Lower leg skin (tissue), 4 donors: ENCODE measurements at regions not wholly inside any gene's neighbourhood (a gene's known extent, or its start where the extent isn't known, plus 50 kb on each side); places are given as distances from the start of the nearest gene placed in this dataset.

Experiments
- DNase-seq, 2 donors: peaks; one replicate each; pipeline ENCODE4 v3.0.0-alpha.2; 2019; ENCODE audit warnings: low spot score in 2 of 2
- H3K4me3 ChIP-seq: fragments of 200-600 bp; sonication (generic); 2 replicates; pipeline ENCODE4 v1.5.1; 2017; ENCODE audit warnings: mild to moderate bottlenecking, low read depth; ENCODE audit not compliant: poor library complexity, severe bottlenecking
- CTCF ChIP-seq, 3 donors: fragments of 450-650 bp; IDR thresholded peaks; one replicate each; pipeline ENCODE4 v1.5.1; 2016; ENCODE audit warnings: antibody characterized with exemption in 3 of 3, mild to moderate bottlenecking in 3 of 3, moderate library complexity in 2 of 3
- POLR2A ChIP-seq, 2 donors: fragments of 450-650 bp; IDR thresholded peaks; one replicate each; pipeline ENCODE4 v1.6.1; 2016 to 2017; ENCODE audit warnings: antibody characterized with exemption in 2 of 2, mild to moderate bottlenecking in 1 of 2, moderate library complexity in 1 of 2
- WGBS, 2 donors: methylation state at CpG; one replicate each; pipeline ENCODE4 v1.1.5; 2018; 5-methylcytosine and 5-hydroxymethylcytosine counted together
- intact Hi-C: fragments of 100-400 bp; cut with DNase I; formaldehyde crosslinking; loops from one replicate; pipeline ENCODE4 v1.15.0; 2023; ENCODE audit warnings: low total_unique reads

GRCh38 chr17:12342609-12343435 lies 322.1 kb downstream of the MAP2K4 start:
- TF ChIP-seq CTCF (IDR thresholded peaks at IDR 0.05) (no peak), POLR2A (IDR thresholded peaks at IDR 0.05) (no peak)
- WGBS, 2 donors, result 35 to 45% methylated on average over 7 of the region's 7 CpGs
- intact Hi-C loops, result no loop called here
- H3K4me3 ChIP-seq, result no peak overlapping the region
- DNase-seq, result no peak

DNA sequence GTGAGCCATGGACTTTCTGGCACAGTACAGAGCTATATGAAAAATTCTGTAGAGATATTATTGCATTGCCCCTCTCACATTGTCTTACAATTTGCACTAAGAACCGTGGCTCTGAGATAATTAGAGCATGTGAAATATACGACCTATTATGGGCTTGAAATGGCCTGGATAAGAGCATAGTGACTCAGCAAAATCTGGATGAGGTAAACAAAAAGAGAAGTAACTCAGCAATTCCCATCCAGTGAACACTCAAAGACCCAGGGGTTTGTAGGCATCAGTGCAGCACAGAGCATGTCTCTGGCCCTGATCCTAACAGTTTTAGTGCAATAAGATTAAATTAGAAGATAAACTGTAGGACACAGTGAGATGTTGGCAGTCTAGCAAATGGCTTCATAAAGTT lies 317.2 kb upstream of the MYOCD start:
- no peak for DNase-seq
- no peak for TF ChIP-seq POLR2A (IDR thresholded peaks at IDR 0.05)
- TF ChIP-seq CTCF (IDR thresholded peaks at IDR 0.05), result no peak
- WGBS, 2 donors, result 29 to 62% methylated on average over 2 of the region's 2 CpGs
- intact Hi-C loops, result no loop called here
- no peak overlapping the region for H3K4me3 ChIP-seq

DNA sequence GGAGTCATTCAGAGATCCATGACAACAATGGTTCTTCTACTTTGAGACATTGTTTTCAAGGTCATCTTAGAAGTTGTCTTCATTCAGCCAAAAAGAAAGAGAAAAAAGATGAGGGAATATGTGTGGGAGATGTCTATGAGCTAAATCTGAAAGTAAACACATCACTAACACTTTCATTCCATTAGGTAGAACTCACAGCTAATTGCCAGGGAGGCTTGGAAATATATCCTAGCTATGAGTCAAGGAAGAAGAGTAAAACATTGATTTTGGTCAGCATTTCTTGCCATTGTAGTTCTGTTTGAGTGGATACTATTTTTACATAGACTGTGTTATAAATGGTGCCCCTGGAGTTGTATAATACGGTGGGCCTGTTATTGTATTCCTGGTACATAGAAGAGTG lies 316.4 kb upstream of the MYOCD start:
- H3K4me3 ChIP-seq, result no peak overlapping the region
- 97 to 100% methylated on average over 1 of the region's 1 CpG for WGBS, 2 donors
- intact Hi-C loops, result no loop called here
- no peak for DNase-seq
- TF ChIP-seq POLR2A (IDR thresholded peaks at IDR 0.05) (no peak), CTCF (IDR thresholded peaks at IDR 0.05) (no peak)

DNA sequence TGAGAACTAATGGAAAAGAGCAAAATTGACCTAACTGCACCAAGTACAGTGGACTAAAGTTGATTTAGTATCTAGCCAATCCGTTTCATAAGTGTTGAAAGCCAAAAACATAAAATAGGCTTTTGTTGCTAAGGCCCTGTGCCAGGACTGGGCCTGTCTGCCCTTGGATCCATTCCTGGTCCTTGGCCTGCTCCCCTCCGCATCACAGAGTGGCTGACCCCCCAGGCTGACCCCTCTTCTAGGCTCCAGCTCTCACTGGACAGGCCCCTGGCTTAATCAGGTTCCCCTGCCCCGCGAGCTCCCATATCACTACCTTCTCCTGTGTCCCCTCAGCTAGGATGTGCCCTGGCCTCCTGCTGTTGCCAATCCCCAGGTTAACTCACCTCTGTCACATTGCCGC lies 313.6 kb upstream of the MYOCD start:
- 82 to 86% methylated on average over 5 of the region's 5 CpGs for WGBS, 2 donors
- intact Hi-C loops, result no loop called here
- no peak for TF ChIP-seq CTCF (IDR thresholded peaks at IDR 0.05)
- no peak for TF ChIP-seq POLR2A (IDR thresholded peaks at IDR 0.05)
- H3K4me3 ChIP-seq, result no peak overlapping the region
- no peak for DNase-seq

DNA sequence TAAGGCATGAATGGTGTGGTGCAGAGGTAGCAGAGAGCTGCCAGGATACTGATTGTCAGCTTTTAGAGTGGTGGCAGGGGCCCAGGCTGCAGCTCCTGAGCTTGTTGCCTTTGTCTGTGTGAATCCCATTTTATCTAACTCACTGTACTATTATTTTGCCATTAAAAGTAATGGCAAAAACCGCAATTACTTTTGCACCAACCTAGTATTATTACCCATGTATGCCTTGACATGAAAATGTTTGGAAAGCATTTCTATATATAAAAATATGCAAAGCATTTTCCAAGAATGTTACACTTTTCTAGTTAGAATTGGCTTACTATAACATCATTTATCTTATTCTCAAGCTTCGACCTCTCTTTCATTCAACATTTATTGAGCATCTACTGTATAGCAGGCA lies 308.1 kb upstream of the MYOCD start:
- TF ChIP-seq CTCF (IDR thresholded peaks at IDR 0.05) (no peak), POLR2A (IDR thresholded peaks at IDR 0.05) (no peak)
- no peak overlapping the region for H3K4me3 ChIP-seq
- intact Hi-C loops, result no loop called here
- no peak for DNase-seq
- WGBS, 2 donors, result 86 to 92% methylated on average over 2 of the region's 2 CpGs

DNA sequence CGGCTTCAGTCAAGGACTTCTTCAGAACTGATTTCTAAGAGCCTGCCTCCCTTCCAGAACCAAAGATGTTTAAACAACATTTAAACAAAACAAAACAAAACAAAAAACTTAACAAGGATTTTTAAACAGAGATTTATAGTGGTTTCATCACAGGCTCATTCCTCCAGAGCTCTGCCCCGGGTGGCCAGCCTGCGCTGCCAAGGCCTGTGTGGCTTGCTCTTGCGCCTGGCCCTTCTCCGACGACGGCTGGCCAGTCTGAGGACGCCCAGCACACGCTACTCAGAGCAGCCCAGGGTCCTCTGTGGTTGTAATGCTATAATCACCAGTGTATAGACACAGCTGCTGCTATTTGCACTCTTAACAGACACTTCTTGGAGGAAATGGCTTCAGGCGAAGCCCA lies 307.2 kb upstream of the MYOCD start:
- no peak for TF ChIP-seq CTCF (IDR thresholded peaks at IDR 0.05)
- TF ChIP-seq POLR2A (IDR thresholded peaks at IDR 0.05), result no peak
- 73 to 79% methylated on average over 10 of the region's 10 CpGs for WGBS, 2 donors
- intact Hi-C loops, result no loop called here
- no peak for DNase-seq
- no peak overlapping the region for H3K4me3 ChIP-seq
